ENCODE measurements at regions not wholly inside any gene's neighbourhood (a gene's known extent, or its start where the extent isn't known, plus 50 kb on each side); places are given as distances from the start of the nearest gene placed in this dataset.

DNA sequence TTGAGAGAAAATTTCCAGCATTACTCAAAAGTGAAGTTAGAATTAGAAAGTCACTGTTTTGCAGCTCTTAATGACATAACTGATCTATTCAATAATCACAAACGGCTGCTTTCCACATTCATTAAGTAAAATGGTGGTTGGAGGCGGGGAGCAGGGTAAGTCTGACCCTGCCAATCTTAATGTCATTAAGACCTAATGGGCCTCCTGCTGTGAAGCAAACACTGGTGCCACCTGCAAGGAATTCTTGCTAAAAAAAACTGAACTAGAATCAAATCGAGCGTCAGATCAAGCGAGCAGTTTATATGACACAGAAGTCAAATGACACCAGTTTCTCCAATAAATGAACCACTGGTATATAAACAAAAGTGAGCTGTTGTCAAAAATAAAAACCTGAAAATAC lies 351.5 kb downstream of the BRD1 start:
- TF ChIP-seq, protein P1, sequence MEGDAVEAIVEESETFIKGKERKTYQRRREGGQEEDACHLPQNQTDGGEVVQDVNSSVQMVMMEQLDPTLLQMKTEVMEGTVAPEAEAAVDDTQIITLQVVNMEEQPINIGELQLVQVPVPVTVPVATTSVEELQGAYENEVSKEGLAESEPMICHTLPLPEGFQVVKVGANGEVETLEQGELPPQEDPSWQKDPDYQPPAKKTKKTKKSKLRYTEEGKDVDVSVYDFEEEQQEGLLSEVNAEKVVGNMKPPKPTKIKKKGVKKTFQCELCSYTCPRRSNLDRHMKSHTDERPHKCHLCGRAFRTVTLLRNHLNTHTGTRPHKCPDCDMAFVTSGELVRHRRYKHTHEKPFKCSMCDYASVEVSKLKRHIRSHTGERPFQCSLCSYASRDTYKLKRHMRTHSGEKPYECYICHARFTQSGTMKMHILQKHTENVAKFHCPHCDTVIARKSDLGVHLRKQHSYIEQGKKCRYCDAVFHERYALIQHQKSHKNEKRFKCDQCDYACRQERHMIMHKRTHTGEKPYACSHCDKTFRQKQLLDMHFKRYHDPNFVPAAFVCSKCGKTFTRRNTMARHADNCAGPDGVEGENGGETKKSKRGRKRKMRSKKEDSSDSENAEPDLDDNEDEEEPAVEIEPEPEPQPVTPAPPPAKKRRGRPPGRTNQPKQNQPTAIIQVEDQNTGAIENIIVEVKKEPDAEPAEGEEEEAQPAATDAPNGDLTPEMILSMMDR (conservative IDR thresholded peaks at IDR 0.05; ENCODE audit: low read depth, low read length), result no peak
- TF ChIP-seq RCOR1 (IDR thresholded peaks at IDR 0.05; ENCODE audit: insufficient replicate concordance, low read length) (no peak), POLR2A (IDR thresholded peaks at IDR 0.05; ENCODE audit: low read depth, low read length) (no peak), NFE2L2 (IDR thresholded peaks at IDR 0.05; ENCODE audit: low read depth, low read length) (no peak)

Measured in IMR-90 (cell line).